ENCODE measurements at regions not wholly inside any gene's neighbourhood (a gene's known extent, or its start where the extent isn't known, plus 50 kb on each side); places are given as distances from the start of the nearest gene placed in this dataset.
"Not testable (repeated sequence)": the region's sequence is repeated elsewhere in the genome, so short reads cannot be mapped to it uniquely, and the experiment has no call there.

- Histone ChIP-seq H3K4me1 (ENCODE audit: control insufficient read depth, low read length) (no peaks in the 10 kb centered on the region), H3K4me2 (ENCODE audit: low read length) (no peak overlapping the region), H3K27ac (ENCODE audit: low read depth, low read length) (no peak overlapping the region), H3K9me2 (replicated peaks; ENCODE audit: control insufficient read depth, low read length) (no peaks in the 10 kb centered on the region), H4K20me1 (ENCODE audit: control insufficient read depth, insufficient read depth, low read depth, low read length) (no peaks in the 10 kb centered on the region), H3K79me2 (ENCODE audit: control insufficient read depth, low read length) (no peaks in the 10 kb centered on the region), H3K4me3 (ENCODE audit: low read length) (no peak overlapping the region), H3K9me3 (ENCODE audit: control insufficient read depth, insufficient read depth, low read length) (no peaks in the 10 kb centered on the region), H3F3A (ENCODE audit: control insufficient read depth, insufficient read depth) (no peaks in the 10 kb centered on the region), H3K27me3 (ENCODE audit: control insufficient read depth, low read length) (no peaks in the 10 kb centered on the region), H3K36me3 (ENCODE audit: control insufficient read depth, low read length) (no peaks in the 10 kb centered on the region)
- TF ChIP-seq EZH2phosphoT487 (IDR thresholded peaks at IDR 0.05; ENCODE audit: borderline replicate concordance, low read length): no peak
- no peak for TF ChIP-seq CTCF (IDR thresholded peaks at IDR 0.05; ENCODE audit: low read depth, low read length, poor library complexity, severe bottlenecking)
These were observed 196.3 kb downstream of the DCDC2C start for GRCh38 chr2:3899536-3900155.

- Histone ChIP-seq H3K36me3 (ENCODE audit: control insufficient read depth, low read length) (no peaks in the 10 kb centered on the region), H3K27me3 (ENCODE audit: control insufficient read depth, low read length) (no peaks in the 10 kb centered on the region), H3F3A (ENCODE audit: control insufficient read depth, insufficient read depth) (no peaks in the 10 kb centered on the region), H3K4me2 (ENCODE audit: low read length) (no peak overlapping the region), H3K4me3 (ENCODE audit: low read length) (no peak overlapping the region), H4K20me1 (ENCODE audit: control insufficient read depth, insufficient read depth, low read depth, low read length) (no peaks in the 10 kb centered on the region), H3K27ac (ENCODE audit: low read depth, low read length) (no peak overlapping the region), H3K9me2 (replicated peaks; ENCODE audit: control insufficient read depth, low read length) (no peaks in the 10 kb centered on the region), H3K4me1 (ENCODE audit: control insufficient read depth, low read length) (no peaks in the 10 kb centered on the region), H3K9me3 (ENCODE audit: control insufficient read depth, insufficient read depth, low read length) (no peaks in the 10 kb centered on the region), H3K79me2 (ENCODE audit: control insufficient read depth, low read length) (no peaks in the 10 kb centered on the region)
- TF ChIP-seq EZH2phosphoT487 (IDR thresholded peaks at IDR 0.05; ENCODE audit: borderline replicate concordance, low read length) (no peak), CTCF (IDR thresholded peaks at IDR 0.05; ENCODE audit: low read depth, low read length, poor library complexity, severe bottlenecking) (no peak)
These were observed 198.8 kb downstream of the DCDC2C start for GRCh38 chr2:3902131-3902530.

- no peak overlapping the region for H3K27ac ChIP-seq (ENCODE audit: low read depth, low read length)
- no peaks in the 10 kb centered on the region for H3K4me1 ChIP-seq (ENCODE audit: control insufficient read depth, low read length)
- H4K20me1 ChIP-seq (ENCODE audit: control insufficient read depth, insufficient read depth, low read depth, low read length): no peaks in the 10 kb centered on the region
- no peaks in the 10 kb centered on the region for H3F3A ChIP-seq (ENCODE audit: control insufficient read depth, insufficient read depth)
- H3K36me3 ChIP-seq (ENCODE audit: control insufficient read depth, low read length): no peaks in the 10 kb centered on the region
- no peaks in the 10 kb centered on the region; the same call in 1 of the 2 replicates for H3K9me3 ChIP-seq (ENCODE audit: control insufficient read depth, insufficient read depth, low read length)
- no peaks in the 10 kb centered on the region for H3K9me2 ChIP-seq (replicated peaks; ENCODE audit: control insufficient read depth, low read length)
- H3K4me2 ChIP-seq (ENCODE audit: low read length): no peak overlapping the region
- TF ChIP-seq EZH2phosphoT487 (IDR thresholded peaks at IDR 0.05; ENCODE audit: borderline replicate concordance, low read length): no peak
- no peak overlapping the region for H3K4me3 ChIP-seq (ENCODE audit: low read length)
- no peaks in the 10 kb centered on the region for H3K27me3 ChIP-seq (ENCODE audit: control insufficient read depth, low read length)
- no peaks in the 10 kb centered on the region for H3K79me2 ChIP-seq (ENCODE audit: control insufficient read depth, low read length)
These were observed 200.7 kb downstream of the DCDC2C start for GRCh38 chr2:3904061-3904460.

- H3K4me3 ChIP-seq (ENCODE audit: low read length); H3K79me2 ChIP-seq (ENCODE audit: control insufficient read depth, low read length); H3F3A ChIP-seq (ENCODE audit: control insufficient read depth, insufficient read depth); H3K27me3 ChIP-seq (ENCODE audit: control insufficient read depth, low read length); H3K27ac ChIP-seq (ENCODE audit: low read depth, low read length); H3K4me2 ChIP-seq (ENCODE audit: low read length); H3K36me3 ChIP-seq (ENCODE audit: control insufficient read depth, low read length); H4K20me1 ChIP-seq (ENCODE audit: control insufficient read depth, insufficient read depth, low read depth, low read length); H3K4me1 ChIP-seq (ENCODE audit: control insufficient read depth, low read length); H3K9me2 ChIP-seq (replicated peaks; ENCODE audit: control insufficient read depth, low read length); H3K9me3 ChIP-seq (ENCODE audit: control insufficient read depth, insufficient read depth, low read length): not testable (repeated sequence)
These were observed 205.1 kb downstream of the DCDC2C start for GRCh38 chr2:3908498-3908897.
